M059J (cell line): ENCODE measurements at regions not wholly inside any gene's neighbourhood (a gene's known extent, or its start where the extent isn't known, plus 50 kb on each side); places are given as distances from the start of the nearest gene placed in this dataset.
A peak's percentile ranks its signal among the peaks of the same experiment; 100 is the strongest.

Experiments
- DNase-seq: peaks from one replicate; pipeline ENCODE4 v3.0.0-alpha.2; 2012; ENCODE audit warnings: low read depth

- DNase-seq = no peak
Observed at GRCh38 chr1:163807331-163808049, 485.7 kb downstream of the NUF2 start.

DNA sequence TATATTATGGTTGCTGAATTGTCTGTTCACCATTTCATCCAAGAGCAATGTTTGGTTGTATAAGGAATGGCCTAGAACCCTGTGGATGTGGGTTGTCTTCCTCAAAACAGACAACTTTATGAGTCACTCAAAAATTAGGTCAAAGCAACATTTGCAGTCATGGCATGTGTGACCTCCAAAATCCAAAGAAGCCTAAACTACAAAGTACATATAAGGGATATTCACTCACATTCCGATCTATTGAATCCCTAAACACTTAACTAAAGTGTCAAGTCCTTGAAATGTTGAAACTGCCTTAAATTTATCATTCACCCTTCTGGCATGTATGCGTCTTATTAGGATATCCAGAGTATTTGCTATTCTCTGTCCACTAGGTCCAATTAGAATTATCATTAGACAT lies 491.5 kb downstream of the NUF2 start:
- DNase-seq = no peak

DNA sequence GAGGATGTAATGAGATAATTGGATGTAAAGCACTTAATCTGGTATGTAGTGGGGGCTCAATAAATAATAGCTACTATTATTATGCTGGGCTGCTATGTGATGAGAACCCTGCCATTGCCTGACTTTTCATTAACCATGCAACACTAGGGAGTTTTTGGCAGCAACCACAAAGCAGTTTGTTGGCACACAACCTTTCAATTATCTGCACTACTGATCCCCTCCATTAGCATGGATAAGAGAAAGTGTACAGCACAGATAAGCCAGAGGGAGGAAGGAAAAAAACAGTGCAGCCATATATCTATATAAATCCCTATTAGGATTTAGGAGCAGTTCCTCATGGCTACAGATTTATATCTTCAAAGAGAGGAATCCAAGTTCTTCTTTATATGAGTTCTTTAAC lies 498.5 kb downstream of the NUF2 start:
- no peak for DNase-seq

GRCh38 chr1:163820766-163821165 lies 499.0 kb downstream of the NUF2 start:
- no peak for DNase-seq

DNA sequence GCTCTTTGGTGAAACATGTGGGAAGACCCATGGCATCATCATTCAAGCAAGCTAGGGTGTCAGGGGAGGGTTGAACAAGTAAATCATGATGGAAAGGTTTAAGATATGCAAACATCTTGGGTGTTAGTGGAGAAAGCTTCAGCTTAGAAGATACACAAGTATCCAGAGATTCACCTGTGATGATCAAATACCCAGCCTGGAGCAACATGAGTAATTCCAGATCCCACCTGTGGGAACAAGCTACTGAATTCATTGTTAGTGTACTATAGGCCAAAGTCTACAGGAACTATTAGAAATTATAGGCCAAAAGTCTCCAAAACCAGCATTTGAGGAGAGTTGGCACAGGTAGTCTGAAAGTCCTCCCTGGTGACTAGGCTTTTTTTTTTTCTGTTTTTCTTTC lies 499.9 kb downstream of the NUF2 start:
- DNase-seq = no peak

DNA sequence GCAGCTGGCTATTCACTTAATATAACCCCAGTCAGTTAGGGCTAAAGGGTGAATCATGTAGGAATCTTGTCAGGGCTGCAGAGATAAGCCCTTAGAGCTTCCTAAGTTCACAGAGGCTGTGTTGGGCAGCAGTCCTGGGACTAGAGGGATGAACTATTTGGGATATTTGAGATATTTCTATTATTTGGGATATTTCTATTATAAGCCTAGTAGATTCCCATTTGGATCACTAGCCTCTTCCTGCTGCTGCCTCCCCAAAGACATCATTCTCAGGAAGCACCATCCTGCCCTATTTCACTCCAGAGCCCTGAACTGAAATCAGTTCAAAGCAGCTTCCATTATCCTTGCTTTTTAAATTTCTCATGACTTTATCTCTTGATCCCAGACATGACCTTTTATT lies 501.3 kb downstream of the NUF2 start:
- no peak for DNase-seq

DNA sequence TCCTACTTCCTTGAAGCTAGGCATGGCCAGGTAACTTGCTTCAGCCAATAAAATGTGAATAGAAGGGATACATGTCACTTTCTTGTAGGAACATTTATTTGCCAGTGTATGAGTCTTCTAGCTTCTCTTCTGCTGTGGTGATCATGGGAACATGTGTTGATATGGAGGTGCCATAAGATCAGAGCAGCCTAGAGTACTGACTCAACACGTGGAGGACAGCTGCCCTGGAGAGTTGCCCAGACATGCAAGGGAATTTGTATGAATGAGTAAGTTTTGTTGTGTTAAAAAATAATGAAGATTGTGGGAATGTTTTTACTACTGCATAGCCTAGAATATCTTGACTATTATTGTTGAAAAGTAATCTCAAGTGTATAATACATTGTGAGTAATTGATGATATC lies 502.3 kb downstream of the NUF2 start:
- peak; percentile 17 for DNase-seq

DNA sequence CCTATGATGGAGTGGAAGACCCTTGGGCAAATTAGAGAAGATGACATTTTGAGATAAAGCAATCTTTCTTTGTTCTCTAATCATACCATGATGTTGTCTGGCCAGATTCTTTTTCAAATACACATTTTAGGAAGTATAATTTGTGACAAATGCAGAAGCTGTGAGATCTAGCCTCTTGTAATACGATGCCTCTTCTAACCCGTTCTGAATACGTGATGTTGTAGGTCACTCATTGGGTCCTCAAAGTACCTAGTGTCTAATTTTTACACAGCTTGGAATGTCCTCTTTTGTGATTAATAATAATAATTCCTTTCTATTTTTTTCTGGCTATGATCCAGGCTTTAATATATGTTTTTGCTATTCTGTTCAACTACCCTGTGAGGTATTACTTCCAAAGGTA lies 502.7 kb downstream of the NUF2 start:
- peak; percentile 2 for DNase-seq

- no peak for DNase-seq
Observed at GRCh38 chr1:163826500-163826899, 504.7 kb downstream of the NUF2 start.

- no peak for DNase-seq
Observed at GRCh38 chr1:163834778-163835177, 513.0 kb downstream of the NUF2 start.

DNA sequence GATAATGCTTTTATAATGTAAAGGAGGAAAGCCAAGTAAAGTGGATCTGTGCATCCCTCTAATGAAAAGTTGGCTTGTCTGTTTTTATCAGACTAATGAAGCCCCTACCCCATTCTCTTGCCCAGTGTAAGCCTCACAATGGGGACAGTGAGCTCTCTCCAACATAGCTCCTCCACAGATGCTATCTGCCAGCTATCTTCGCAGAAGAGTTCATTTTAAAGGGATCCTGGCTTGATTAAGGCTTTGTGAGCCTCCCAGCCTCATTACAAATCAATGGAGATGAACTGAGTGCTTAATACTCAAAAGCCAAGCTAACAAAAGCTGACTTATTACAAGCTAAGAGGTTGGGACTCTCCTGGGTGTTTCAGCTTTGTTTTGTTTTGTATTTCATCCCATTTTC lies 514.7 kb downstream of the NUF2 start:
- no peak for DNase-seq

DNA sequence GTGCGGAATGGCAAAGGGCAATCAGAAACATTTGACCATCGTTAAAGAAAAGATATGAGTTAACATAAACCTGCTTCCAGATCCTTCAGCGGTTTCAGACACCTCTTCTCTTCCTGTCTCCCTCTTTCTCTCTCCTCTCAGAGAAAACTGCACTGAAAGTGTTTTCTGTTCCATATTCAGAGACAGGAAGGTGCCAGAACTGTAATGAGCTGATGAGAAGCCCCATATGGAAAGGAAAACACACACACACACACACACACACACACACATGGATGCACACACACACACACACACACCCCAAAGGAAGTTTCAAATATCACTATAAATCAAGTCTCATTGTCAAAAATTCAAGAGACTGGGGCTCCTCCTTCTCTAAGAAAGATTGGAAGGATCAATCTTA lies 515.5 kb downstream of the NUF2 start:
- DNase-seq = no peak

DNA sequence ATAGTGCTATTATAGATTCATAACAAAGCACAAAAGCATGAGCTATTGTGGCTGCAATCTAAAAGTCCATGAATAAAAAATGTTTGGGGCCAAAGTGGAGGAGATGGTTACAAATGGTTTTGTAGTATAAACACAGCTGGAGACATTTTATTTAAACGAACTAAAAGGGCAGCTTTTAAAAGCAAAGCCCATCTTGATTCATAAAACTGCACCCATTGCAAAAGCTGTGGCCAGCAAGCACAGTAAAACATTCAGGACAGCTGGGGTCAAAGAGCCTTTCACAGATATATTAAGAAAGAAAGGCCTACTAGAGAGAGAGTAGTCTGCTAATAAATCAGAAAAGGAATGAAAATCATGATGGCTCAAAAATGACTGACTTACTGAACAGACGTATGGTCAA lies 520.8 kb downstream of the NUF2 start:
- DNase-seq = no peak

GRCh38 chr1:163844459-163844858 lies 522.7 kb downstream of the NUF2 start:
- no peak for DNase-seq

DNA sequence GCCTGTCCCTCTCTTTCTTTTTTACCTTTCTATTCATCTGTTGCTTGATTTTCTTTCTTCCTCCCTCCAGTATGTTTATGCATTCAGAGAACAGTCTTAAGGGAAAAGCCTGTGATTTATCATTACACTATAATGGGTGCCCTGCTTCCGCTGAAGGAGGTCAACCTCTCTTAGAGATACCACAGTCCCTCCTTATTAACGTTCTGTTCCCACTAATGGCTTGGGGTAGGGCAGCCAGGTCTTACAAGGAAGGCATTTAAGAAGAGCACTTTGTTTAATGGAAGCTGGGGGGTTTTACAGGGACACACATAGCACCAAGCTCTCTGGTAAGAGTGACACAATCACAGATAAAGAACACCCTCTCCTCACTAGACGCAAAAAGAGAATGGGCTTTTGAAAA lies 523.5 kb downstream of the NUF2 start:
- DNase-seq = no peak

GRCh38 chr1:163863731-163864130 lies 542.0 kb downstream of the NUF2 start:
- DNase-seq = no peak

DNA sequence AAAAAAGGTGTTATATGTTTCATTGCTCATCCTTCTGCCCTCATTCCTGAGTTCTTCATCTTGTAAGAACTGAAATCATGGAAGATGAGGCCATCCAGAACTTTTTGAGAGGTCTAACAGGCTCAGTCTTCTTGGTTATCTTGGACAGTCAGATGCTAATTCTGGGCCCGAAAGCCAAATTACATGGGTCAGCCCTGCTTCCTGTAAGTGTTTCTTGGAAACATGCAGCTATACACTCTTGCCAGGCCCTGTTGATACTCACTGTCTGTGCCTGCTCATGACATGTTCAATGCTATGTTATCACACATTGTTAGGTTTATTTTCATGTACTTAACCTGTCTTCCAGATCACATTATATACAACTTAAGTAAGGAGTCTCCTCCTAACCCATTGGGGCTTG lies 542.5 kb downstream of the NUF2 start:
- DNase-seq = no peak

- DNase-seq = no peak
Observed at GRCh38 chr1:163866564-163866963, 544.8 kb downstream of the NUF2 start.

DNA sequence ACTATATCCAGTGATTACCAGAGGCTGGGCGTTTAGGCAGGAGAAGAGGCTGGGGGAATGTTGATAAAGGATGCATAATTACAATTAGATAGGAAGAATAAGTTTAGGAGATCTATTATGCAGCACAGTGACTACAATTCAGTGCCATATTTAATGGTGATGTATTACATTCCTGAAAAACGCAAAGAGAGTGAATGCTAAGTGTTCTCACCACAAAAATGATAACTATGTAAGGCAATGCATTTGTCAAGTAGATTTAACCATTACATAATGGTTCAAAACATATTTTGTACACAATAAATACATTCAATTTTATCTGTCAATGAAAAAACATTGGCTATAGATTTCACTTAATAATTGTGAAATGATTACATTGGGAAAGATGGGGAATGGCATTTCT lies 548.9 kb downstream of the NUF2 start:
- peak; percentile 20 for DNase-seq

DNA sequence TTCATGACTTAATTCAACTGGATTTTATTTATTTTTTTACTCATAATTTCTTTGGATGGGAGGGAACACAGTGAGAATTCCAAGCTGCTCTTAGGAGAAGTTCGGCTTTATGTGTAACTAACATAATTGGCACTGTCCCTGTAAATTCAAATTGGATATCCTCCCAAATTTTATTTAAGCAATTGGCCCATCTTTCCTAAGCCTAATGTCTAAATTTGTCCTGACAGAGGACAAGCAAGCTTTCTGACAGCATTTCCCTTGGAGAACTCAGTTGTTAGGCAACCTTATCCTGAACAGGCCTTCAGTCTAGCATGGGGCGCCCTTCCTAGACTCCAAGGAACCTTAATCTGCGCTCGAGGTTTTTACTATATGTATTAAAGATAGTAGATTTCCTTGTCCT lies 550.3 kb downstream of the NUF2 start:
- DNase-seq = no peak

DNA sequence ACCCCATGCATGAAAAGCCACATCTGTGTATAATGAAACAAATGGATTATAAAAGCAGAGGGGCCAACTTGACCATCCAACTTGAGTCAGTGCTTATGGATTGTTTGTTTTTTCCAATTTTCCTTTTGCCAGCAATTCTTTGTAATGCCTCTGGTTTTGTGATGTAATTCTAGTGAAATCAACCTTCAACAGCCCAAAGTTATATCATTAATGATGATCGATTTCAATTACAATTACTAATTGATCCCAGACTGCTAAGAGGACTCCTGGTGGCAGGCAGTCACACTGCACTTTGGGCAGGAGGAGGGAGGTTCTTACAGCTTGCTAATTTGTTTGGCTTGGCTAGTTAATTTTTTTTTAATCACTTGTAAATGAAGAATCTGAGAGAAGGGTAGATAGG lies 552.3 kb downstream of the NUF2 start:
- no peak for DNase-seq

DNA sequence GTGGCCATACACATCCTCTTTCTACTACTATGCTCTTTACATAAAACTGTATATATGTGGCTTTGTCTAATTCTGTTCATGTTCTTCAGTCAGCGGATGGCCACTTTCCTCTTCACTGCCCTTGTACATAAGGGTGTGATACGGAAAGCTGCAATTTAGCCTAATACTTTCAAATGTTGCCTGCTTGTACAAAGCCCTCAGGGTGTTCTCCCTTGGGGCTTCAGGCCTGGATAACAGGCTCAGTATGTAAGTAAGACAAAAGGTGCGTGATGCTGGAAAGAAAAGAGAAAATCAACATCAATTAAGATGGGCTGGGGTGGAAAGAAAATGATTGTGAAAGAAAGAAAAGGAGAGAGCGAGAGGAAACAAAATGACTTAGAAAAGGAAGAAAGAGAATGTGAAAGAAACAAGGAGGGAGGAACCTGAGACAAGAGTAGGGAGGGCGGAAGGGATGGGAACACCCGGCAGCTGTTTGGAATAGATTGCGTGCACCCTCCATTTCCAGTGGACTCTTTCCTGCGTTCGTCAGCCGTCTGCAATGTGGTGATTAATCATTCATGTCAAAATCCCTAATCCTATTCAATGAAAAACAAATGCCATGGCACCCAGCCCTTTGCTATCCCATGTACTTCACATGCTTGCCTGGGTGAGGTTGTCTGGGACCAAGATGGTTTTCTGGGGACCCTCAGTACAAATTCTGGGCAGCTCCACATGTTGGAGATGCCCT lies 553.6 kb downstream of the NUF2 start:
- DNase-seq = peak; percentile 78

- DNase-seq = peak; percentile 27
Observed at GRCh38 chr1:163875927-163876320, 554.2 kb downstream of the NUF2 start.

DNA sequence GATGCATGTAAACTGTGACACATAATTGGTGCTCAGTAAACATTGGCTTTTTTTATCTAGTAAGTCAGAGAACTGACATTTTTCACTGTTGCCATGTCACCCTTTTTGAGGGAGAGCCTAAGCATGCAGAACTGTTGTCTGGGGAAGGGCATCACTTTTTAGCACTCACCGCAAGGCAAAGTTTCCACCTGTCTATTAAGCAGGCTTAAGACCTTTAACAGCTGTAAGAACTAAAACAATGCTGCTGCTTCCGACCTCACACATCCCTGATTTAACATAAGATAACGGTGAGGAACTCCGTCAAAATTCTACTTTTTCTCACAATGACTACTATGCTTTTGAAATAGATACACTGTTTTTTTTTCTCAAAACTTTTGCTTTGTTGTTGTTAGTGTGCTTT lies 554.8 kb downstream of the NUF2 start:
- peak; percentile 7 for DNase-seq
